Endodermal cell (in vitro differentiated cells): ENCODE measurements at regions not wholly inside any gene's neighbourhood (a gene's known extent, or its start where the extent isn't known, plus 50 kb on each side); places are given as distances from the start of the nearest gene placed in this dataset.

Source experiments
- DNase-seq: peaks from one replicate; pipeline ENCODE4 v3.0.0-alpha.2; 2017
- H3K27ac ChIP-seq: 2 replicates; pipeline ENCODE4 v1.5.1; 2013; ENCODE audit warnings: mild to moderate bottlenecking, low read depth, low read length, moderate library complexity
- H3K27me3 ChIP-seq: 2 replicates; pipeline ENCODE4 v1.6.1; 2013; ENCODE audit warnings: mild to moderate bottlenecking, low read length, moderate library complexity; ENCODE audit not compliant: insufficient read depth, control insufficient read depth, poor library complexity, severe bottlenecking
- H3K36me3 ChIP-seq: 2 replicates; pipeline ENCODE4 v1.7.0; 2013; ENCODE audit warnings: mild to moderate bottlenecking, low read length, moderate library complexity; ENCODE audit not compliant: control insufficient read depth, insufficient read depth
- H3K4me1 ChIP-seq: one replicate; pipeline ENCODE4 v1.7.0; 2013; ENCODE audit warnings: low read length; ENCODE audit not compliant: control insufficient read depth, insufficient read depth
- H3K4me3 ChIP-seq: 2 replicates; pipeline ENCODE4 v1.5.1; 2013; ENCODE audit warnings: mild to moderate bottlenecking, low read length, moderate library complexity
- H3K9ac ChIP-seq: 2 replicates; pipeline ENCODE4 v1.6.1; 2013; ENCODE audit warnings: mild to moderate bottlenecking, low read length, moderate library complexity; ENCODE audit not compliant: poor library complexity, severe bottlenecking; ENCODE audit errors: extremely low read depth
- H3K9me3 ChIP-seq: 2 replicates; pipeline ENCODE4 v1.6.1; 2013; ENCODE audit warnings: mild to moderate bottlenecking, low read length, moderate library complexity; ENCODE audit not compliant: control insufficient read depth
- H3K27ac Mint-ChIP-seq: 2 replicates; pipeline ENCODE4 v1.8.0; 2020; ENCODE audit warnings: mixed read lengths
- H3K27me3 Mint-ChIP-seq: 2 replicates; pipeline ENCODE4 v1.8.0; 2021; ENCODE audit warnings: mild to moderate bottlenecking, mixed read lengths; ENCODE audit not compliant: insufficient read depth
- H3K36me3 Mint-ChIP-seq: 2 replicates; pipeline ENCODE4 v1.8.0; 2020; ENCODE audit warnings: low read depth, mixed read lengths
- H3K4me1 Mint-ChIP-seq: 2 replicates; pipeline ENCODE4 v1.8.0; 2020; ENCODE audit warnings: mixed read lengths
- H3K4me3 Mint-ChIP-seq: 2 replicates; pipeline ENCODE4 v1.8.0; 2020; ENCODE audit warnings: mild to moderate bottlenecking, moderate library complexity, mixed read lengths
- H3K9me3 Mint-ChIP-seq: 2 replicates; pipeline ENCODE4 v1.8.0; 2020; ENCODE audit warnings: mild to moderate bottlenecking, mixed read lengths
- CTCF ChIP-seq: fragments of 200-600 bp; sonication (generic); conservative IDR thresholded peaks from 2 replicates; pipeline ENCODE4 v1.5.0; 2021; ENCODE audit warnings: antibody characterized with exemption, mild to moderate bottlenecking
- WGBS, 2 experiments: methylation state at CpG; one replicate each; pipeline versions ENCODE4 v1.1.5 to v1.1.7; 2013; ENCODE audit warnings: missing lambda C conversion rate in 2 of 2, mixed read lengths in 1 of 2; ENCODE audit not compliant: insufficient coverage in 1 of 2, insufficient read length in 1 of 2; 5-methylcytosine and 5-hydroxymethylcytosine counted together

GRCh38 chr12:65663648-65664047 is 160.6 kb upstream of the HMGA2 start:
- Histone ChIP-seq H3K27me3 (no peaks in the 10 kb centered on the region), H3K4me3 (no peak overlapping the region), H3K9me3 (peaks cover 25% of the 10 kb centered on the region), H3K4me1 (peaks cover 10% of the 10 kb centered on the region), H3K27ac (no peak overlapping the region), H3K36me3 (no peaks in the 10 kb centered on the region), H3K9ac (no peak overlapping the region)
- H3K27me3 Mint-ChIP-seq = peaks cover 10% of the 10 kb centered on the region
- no peaks in the 10 kb centered on the region for H3K36me3 Mint-ChIP-seq
- DNase-seq = no peak
- H3K27ac Mint-ChIP-seq = no peak overlapping the region
- H3K4me3 Mint-ChIP-seq = no peak overlapping the region
- no peak for TF ChIP-seq CTCF
- H3K9me3 Mint-ChIP-seq = peaks cover 25% of the 10 kb centered on the region
- WGBS, 2 experiments = 84 to 96% methylated on average over 4 to 5 of the region's 5 CpGs
- peaks cover 35% of the 10 kb centered on the region for H3K4me1 Mint-ChIP-seq

GRCh38 chr12:65664715-65665250 is 159.5 kb upstream of the HMGA2 start:
- no peak for DNase-seq
- no peak overlapping the region for H3K4me3 Mint-ChIP-seq
- peaks cover 25% of the 10 kb centered on the region for H3K9me3 ChIP-seq
- WGBS, 2 experiments = 91 to 94% methylated on average over 3 of the region's 3 CpGs
- H3K27ac Mint-ChIP-seq = no peak overlapping the region
- H3K27me3 ChIP-seq = no peaks in the 10 kb centered on the region
- TF ChIP-seq CTCF = no peak
- no peak overlapping the region for H3K4me3 ChIP-seq
- no peaks in the 10 kb centered on the region for H3K36me3 ChIP-seq
- H3K4me1 Mint-ChIP-seq = peaks cover 27% of the 10 kb centered on the region
- H3K27ac ChIP-seq = no peak overlapping the region
- peaks cover 25% of the 10 kb centered on the region for H3K9me3 Mint-ChIP-seq
- peaks cover 5% of the 10 kb centered on the region for H3K27me3 Mint-ChIP-seq
- peaks cover 10% of the 10 kb centered on the region for H3K4me1 ChIP-seq
- H3K36me3 Mint-ChIP-seq = no peaks in the 10 kb centered on the region
- H3K9ac ChIP-seq = no peak overlapping the region

GRCh38 chr12:65665817-65666216 is 158.5 kb upstream of the HMGA2 start:
- Mint-ChIP-seq H3K27ac (no peak overlapping the region), H3K4me3 (no peak overlapping the region), H3K4me1 (peaks cover 19% of the 10 kb centered on the region), H3K9me3 (peaks cover 25% of the 10 kb centered on the region), H3K36me3 (no peaks in the 10 kb centered on the region), H3K27me3 (peaks cover 3% of the 10 kb centered on the region)
- H3K4me1 ChIP-seq = peaks cover 10% of the 10 kb centered on the region
- H3K27ac ChIP-seq = no peak overlapping the region
- H3K36me3 ChIP-seq = no peaks in the 10 kb centered on the region
- H3K27me3 ChIP-seq = no peaks in the 10 kb centered on the region
- TF ChIP-seq CTCF = no peak
- peak overlapping the region; percentile 58 for H3K4me3 ChIP-seq
- WGBS, 2 experiments = 89 to 100% methylated on average over 2 of the region's 2 CpGs
- H3K9me3 ChIP-seq = peaks cover 25% of the 10 kb centered on the region
- DNase-seq = no peak
- no peak overlapping the region for H3K9ac ChIP-seq
